Prostate gland (tissue), 2 donors: ENCODE measurements at regions not wholly inside any gene's neighbourhood (a gene's known extent, or its start where the extent isn't known, plus 50 kb on each side); places are given as distances from the start of the nearest gene placed in this dataset.

Experiments used
- DNase-seq: peaks from one replicate; pipeline ENCODE4 v3.0.0-alpha.2; 2019; ENCODE audit warnings: low spot score
- H3K27ac ChIP-seq, 2 donors: fragments of 200-600 bp; sonication (generic); 2 replicates each; pipeline ENCODE4 v1.5.1; 2017 to 2019
- H3K27me3 ChIP-seq: fragments of 200-600 bp; sonication (generic); replicated peaks from 2 replicates; pipeline ENCODE4 v1.5.1; 2019; ENCODE audit not compliant: insufficient read depth
- H3K36me3 ChIP-seq, 2 donors: fragments of 200-600 bp; sonication (generic); 1 replicate in 1 of 2; 2 replicates in 1 of 2; pipeline versions ENCODE4 v1.5.1 to v1.8.1; 2017 to 2019
- H3K4me1 ChIP-seq: fragments of 200-600 bp; sonication (generic); replicated peaks from 2 replicates; pipeline ENCODE4 v1.5.1; 2019
- H3K4me3 ChIP-seq, 2 donors: fragments of 200-600 bp; sonication (generic); 2 replicates each; pipeline ENCODE4 v1.5.1; 2017 to 2019
- H3K9me3 ChIP-seq: fragments of 200-600 bp; sonication (generic); 2 replicates; pipeline ENCODE4 v1.5.1; 2017
- POLR2A ChIP-seq: fragments of 450-650 bp; IDR thresholded peaks from one replicate; pipeline ENCODE4 v1.6.1; 2016; ENCODE audit warnings: antibody characterized with exemption, mild to moderate bottlenecking
- POLR2AphosphoS5 ChIP-seq: sonication (generic); formaldehyde crosslinking; IDR thresholded peaks from one replicate; pipeline ENCODE4 v1.6.1; 2017; ENCODE audit warnings: antibody characterized with exemption
- WGBS: methylation state at CpG from one replicate; pipeline ENCODE4 v1.1.5; 2018; 5-methylcytosine and 5-hydroxymethylcytosine counted together
- intact Hi-C: fragments of 100-400 bp; cut with DNase I; formaldehyde crosslinking; loops from one replicate; pipeline ENCODE4 v1.14.2; 2022
- TF ChIP-seq, protein P1 (sequence below), 4 experiments: fragments of 200-600 bp in 2 of 4; fragments of 450-650 bp in 2 of 4; sonication (generic) in 2 of 4; IDR thresholded peaks; 1 replicate in 3 of 4; 2 replicates in 1 of 4; pipeline ENCODE4 v1.5.1; 2016 to 2019; ENCODE audit warnings: antibody characterized with exemption in 4 of 4, mild to moderate bottlenecking in 2 of 4, moderate library complexity in 2 of 4

DNA sequence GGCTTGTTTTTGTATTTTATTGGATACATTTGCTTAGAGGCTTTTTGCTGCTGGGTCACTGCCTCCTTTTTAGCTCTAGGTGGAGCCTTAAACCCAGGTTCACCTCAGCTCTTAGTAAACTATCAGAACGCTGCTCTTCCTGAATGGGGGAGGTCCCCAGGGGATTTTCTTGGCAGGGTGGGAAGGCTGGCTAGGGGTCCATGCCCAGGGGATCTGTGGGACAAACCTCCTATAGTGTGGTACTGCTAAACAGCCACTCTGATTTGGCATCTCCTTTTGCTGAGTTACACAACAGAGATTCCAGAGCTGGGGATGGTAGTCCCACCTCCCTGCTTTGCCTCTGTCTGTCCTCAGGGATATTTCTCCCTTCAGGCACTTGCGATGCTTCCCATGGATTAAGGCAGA lies 204.9 kb downstream of the ZIC5 start:
- TF ChIP-seq, protein P1, sequence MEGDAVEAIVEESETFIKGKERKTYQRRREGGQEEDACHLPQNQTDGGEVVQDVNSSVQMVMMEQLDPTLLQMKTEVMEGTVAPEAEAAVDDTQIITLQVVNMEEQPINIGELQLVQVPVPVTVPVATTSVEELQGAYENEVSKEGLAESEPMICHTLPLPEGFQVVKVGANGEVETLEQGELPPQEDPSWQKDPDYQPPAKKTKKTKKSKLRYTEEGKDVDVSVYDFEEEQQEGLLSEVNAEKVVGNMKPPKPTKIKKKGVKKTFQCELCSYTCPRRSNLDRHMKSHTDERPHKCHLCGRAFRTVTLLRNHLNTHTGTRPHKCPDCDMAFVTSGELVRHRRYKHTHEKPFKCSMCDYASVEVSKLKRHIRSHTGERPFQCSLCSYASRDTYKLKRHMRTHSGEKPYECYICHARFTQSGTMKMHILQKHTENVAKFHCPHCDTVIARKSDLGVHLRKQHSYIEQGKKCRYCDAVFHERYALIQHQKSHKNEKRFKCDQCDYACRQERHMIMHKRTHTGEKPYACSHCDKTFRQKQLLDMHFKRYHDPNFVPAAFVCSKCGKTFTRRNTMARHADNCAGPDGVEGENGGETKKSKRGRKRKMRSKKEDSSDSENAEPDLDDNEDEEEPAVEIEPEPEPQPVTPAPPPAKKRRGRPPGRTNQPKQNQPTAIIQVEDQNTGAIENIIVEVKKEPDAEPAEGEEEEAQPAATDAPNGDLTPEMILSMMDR (IDR thresholded peaks at IDR 0.05), result no peak
- TF ChIP-seq POLR2A, result no peak
- TF ChIP-seq POLR2AphosphoS5, result no peak

GRCh38 chr13:99765869-99766268 lies 205.7 kb downstream of the ZIC5 start:
- H3K4me3 ChIP-seq, result no peak overlapping the region
- 87% methylated on average over 2 of the region's 2 CpGs for WGBS
- intact Hi-C loops, result no loop called here
- no peak for TF ChIP-seq POLR2AphosphoS5
- TF ChIP-seq, protein P1 (IDR thresholded peaks at IDR 0.05), result no peak
- no peak for TF ChIP-seq POLR2A
- H3K27ac ChIP-seq, result no peak overlapping the region
- DNase-seq, result no peak
- no peaks in the 10 kb centered on the region for H3K27me3 ChIP-seq
- H3K36me3 ChIP-seq, result no peaks in the 10 kb centered on the region
- H3K4me1 ChIP-seq, result no peaks in the 10 kb centered on the region
- H3K9me3 ChIP-seq, result no peaks in the 10 kb centered on the region

More for the DNA sequence above, 204.9 kb downstream of the ZIC5 start:
- Histone ChIP-seq H3K4me3 (no peak overlapping the region), H3K36me3 (no peaks in the 10 kb centered on the region), H3K9me3 (no peaks in the 10 kb centered on the region), H3K27me3 (no peaks in the 10 kb centered on the region), H3K27ac (no peak overlapping the region), H3K4me1 (no peaks in the 10 kb centered on the region)
- intact Hi-C loops, result no loop called here
- 51% methylated on average over 2 of the region's 2 CpGs for WGBS
- DNase-seq, result no peak

DNA sequence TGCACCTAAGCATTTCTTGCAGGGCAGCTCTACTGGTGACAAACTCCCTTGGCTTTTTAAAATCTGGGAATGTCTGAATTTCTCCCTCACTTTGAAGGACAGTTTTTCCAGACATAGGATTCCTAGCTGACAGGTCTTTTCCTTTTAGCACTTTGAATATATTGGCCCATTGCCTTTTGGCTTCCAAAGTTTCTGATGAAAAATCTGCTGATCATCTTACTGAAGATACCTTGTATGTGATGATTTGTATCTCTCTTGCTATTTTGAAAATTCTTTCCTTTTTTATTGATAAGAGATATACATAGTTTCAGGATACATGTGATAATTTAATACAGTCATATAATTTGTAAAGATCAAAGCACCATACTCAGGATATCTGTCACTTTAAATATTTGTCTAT lies 211.1 kb downstream of the ZIC5 start:
- Histone ChIP-seq H3K4me1 (no peaks in the 10 kb centered on the region), H3K9me3 (no peaks in the 10 kb centered on the region), H3K27me3 (no peaks in the 10 kb centered on the region), H3K27ac (no peak overlapping the region), H3K4me3 (no peak overlapping the region), H3K36me3 (no peaks in the 10 kb centered on the region)
- intact Hi-C loops, result no loop called here
- TF ChIP-seq, protein P1 (IDR thresholded peaks at IDR 0.05), result no peak
- TF ChIP-seq POLR2A (no peak), POLR2AphosphoS5 (no peak)
- no peak for DNase-seq

DNA sequence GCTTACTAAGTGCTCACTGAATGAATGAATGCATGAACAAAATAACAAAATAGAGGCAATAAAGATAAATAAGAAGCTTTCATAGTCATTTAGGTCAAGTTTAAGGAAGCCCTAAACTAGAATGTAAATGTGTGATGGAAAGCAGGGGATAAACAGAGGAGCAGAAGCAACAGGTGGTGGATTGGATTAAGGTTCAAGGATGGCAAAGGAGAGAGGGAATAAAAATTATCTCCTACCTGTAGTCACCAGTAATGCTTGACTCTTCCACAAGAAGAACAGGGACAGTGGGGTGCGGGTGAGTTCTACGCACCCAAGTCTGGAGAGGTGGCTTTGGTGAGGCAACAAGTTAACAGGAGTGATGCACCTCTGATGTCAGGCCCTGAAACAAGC lies 212.4 kb downstream of the ZIC5 start:
- WGBS, result 93% methylated on average over 2 of the region's 2 CpGs
- Histone ChIP-seq H3K27me3 (no peaks in the 10 kb centered on the region), H3K36me3 (no peaks in the 10 kb centered on the region), H3K9me3 (no peaks in the 10 kb centered on the region), H3K27ac (no peak overlapping the region), H3K4me1 (no peaks in the 10 kb centered on the region), H3K4me3 (no peak overlapping the region)
- intact Hi-C loops, result no loop called here
- no peak for TF ChIP-seq POLR2A
- no peak for TF ChIP-seq POLR2AphosphoS5
- TF ChIP-seq, protein P1 (IDR thresholded peaks at IDR 0.05), result no peak
- DNase-seq, result no peak

DNA sequence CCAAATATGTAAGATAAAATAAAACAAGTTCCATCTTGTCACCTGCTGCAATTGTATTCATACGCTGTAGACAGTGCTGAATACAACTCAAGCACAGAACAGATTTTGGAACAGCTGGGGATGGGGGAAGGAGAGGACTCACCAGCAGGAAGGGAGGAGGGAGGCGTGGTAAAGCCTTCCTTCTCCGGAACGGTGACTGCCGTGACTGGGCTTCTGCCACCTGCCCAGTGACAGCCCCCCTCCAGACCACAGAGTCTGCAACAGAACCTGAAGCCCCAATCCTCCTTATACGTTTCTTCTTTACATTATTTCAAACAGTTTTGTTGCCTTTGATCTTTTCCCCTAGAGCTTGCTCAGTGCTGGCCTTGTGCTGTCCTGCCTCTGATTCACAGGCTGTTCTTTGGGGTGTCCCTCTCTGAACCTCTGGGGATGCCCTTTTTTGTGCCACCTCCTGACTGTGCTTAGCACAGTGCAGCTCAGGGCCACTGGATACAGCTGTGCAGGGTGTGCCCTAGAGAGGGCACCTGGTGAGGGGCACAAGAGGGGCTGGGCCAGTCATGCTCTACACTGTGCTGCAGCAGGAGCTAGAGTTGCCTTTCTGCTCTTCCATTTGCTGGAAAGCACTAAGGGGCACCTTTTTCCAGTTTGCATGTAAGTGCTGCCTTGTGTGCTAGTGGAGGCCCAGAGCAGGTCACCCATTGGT lies 213.0 kb downstream of the ZIC5 start:
- no peak for DNase-seq
- TF ChIP-seq POLR2AphosphoS5, result no peak
- TF ChIP-seq POLR2A, result no peak
- TF ChIP-seq, protein P1 (IDR thresholded peaks at IDR 0.05), result no peak
- intact Hi-C loops, result no loop called here
- no peak overlapping the region for H3K27ac ChIP-seq
- no peaks in the 10 kb centered on the region for H3K36me3 ChIP-seq
- H3K4me3 ChIP-seq, result no peak overlapping the region
- no peaks in the 10 kb centered on the region for H3K9me3 ChIP-seq
- WGBS, result 47% methylated on average over 6 of the region's 6 CpGs
- no peaks in the 10 kb centered on the region for H3K27me3 ChIP-seq
- H3K4me1 ChIP-seq, result no peaks in the 10 kb centered on the region
